NCI-H2081 (cell line): ENCODE measurements at regions not wholly inside any gene's neighbourhood (a gene's known extent, or its start where the extent isn't known, plus 50 kb on each side); places are given as distances from the start of the nearest gene placed in this dataset.

Experiments used
- DNase-seq, 2 experiments: peaks; one replicate each; lab custom pipeline; 2025; lab: John Stamatoyannopoulos, UW

DNA sequence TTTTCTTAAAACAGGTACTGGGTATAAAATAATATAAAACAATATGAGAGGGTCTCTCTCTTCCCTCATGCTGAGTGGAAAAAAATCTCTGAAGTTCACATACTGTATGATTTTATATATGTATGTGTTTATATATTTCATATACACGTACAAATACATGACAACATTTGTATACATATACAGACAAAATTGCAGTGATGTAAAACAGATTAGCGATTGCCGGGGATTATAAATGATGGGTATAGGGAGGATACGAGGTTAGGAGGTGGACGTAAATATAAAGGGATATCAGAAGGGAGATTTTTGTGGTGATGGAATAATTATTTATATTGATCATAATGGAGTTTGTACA is 194.8 kb upstream of the PRSS16 start:
- DNase-seq: no peak

GRCh38 chr6:27053738-27054137 is 193.8 kb upstream of the PRSS16 start:
- no peak for DNase-seq

DNA sequence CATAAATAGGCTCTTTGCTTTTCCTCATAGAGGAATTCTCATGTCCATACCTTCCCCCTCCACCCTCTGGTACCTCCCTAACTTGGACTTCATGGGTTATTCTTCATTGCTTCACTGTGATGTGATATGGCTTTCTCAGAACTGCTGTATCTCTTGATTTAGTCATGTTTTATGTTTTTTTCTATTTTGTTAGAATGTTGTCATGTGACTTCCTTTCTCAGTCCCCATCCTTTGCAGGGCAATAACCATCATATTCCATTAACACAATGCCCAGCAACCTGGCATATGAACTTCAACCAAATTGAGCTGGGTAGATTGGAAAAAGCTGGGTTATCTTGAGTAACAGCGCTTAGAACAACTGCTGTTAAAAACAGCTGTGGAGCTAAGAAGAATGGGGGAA is 190.9 kb upstream of the PRSS16 start:
- DNase-seq: no peak

GRCh38 chr6:27059621-27060425 is 187.7 kb upstream of the PRSS16 start:
- peak; percentile 85 to 95 for DNase-seq

GRCh38 chr6:27061235-27061993 is 186.1 kb upstream of the PRSS16 start:
- no peak for DNase-seq

- peak in 1 of 2 experiments; percentile 24 for DNase-seq
These were observed 184.7 kb upstream of the PRSS16 start for GRCh38 chr6:27062755-27063154.

GRCh38 chr6:27065183-27065582 is 182.3 kb upstream of the PRSS16 start:
- DNase-seq: no peak

DNA sequence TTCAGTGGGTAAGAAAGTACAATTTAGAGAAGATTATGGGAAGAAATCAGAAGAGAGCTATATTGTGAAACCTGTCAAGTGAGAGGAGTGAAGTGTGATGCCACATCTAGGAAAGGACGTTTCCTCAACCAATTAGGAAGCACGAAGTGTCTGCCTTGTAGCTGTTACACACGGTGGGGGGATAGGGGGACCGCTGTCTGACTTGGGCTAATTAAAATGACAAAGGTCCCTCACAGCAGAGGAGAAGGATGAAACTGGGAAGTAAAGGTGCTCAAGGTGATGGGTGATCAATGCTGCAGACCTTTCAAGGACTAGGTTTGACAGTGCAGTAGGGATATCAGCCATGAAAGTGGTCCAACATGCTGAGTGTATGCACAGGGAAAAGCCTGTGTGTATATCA is 181.1 kb upstream of the PRSS16 start:
- no peak for DNase-seq

- DNase-seq: no peak
These were observed 180.7 kb upstream of the PRSS16 start for GRCh38 chr6:27066802-27067201.

GRCh38 chr6:27073441-27073840 is 174.1 kb upstream of the PRSS16 start:
- DNase-seq: no peak

DNA sequence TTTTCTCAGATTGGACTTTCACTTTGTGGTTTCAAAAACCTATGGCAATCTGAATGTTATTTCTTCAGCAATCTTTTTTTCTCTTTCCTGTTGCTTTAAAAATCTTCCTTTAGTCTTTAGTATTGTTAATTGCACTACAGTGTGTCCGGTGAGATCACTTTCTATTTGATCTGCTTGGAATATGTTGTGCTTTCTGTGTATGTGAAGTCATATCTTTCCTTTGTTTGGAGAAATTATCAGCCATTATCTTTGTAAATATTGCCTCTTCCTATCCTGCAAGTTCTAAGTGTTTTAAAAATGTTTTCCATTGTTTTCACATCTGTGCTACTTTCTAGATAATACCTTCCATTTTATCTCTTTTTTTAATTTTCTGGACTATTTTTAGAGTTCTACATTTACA is 171.4 kb upstream of the PRSS16 start:
- peak in 1 of 2 experiments; percentile 61 for DNase-seq

- DNase-seq: peak; percentile 59 to 91
These were observed 168.7 kb upstream of the PRSS16 start for GRCh38 chr6:27078734-27079357.

DNA sequence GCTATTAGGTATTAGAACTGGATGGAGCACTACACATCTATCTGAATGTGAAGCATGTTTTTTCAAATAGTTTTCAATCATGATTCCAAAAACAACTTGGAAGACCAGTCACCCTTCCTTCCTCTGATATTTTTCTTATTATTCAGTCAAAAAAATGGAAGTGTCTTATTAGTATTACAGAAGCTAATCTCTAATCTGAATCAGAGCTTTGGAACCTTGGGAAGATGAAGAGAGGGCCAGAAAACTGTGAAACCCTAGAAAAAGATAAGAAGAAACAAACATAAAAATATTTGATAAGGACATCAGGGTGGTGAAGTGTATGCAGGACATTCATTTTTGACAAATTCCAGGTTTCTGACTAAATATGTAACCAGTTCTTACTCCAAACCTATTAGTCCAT is 166.3 kb upstream of the PRSS16 start:
- DNase-seq: no peak

- DNase-seq: peak; percentile 64 to 89
These were observed 165.6 kb upstream of the PRSS16 start for GRCh38 chr6:27081931-27082330.

- DNase-seq: no peak
These were observed 159.4 kb upstream of the PRSS16 start for GRCh38 chr6:27088068-27088467.

GRCh38 chr6:27091661-27092315 is 155.7 kb upstream of the PRSS16 start:
- no peak for DNase-seq

GRCh38 chr6:27092316-27092692 is 155.2 kb upstream of the PRSS16 start:
- no peak for DNase-seq

DNA sequence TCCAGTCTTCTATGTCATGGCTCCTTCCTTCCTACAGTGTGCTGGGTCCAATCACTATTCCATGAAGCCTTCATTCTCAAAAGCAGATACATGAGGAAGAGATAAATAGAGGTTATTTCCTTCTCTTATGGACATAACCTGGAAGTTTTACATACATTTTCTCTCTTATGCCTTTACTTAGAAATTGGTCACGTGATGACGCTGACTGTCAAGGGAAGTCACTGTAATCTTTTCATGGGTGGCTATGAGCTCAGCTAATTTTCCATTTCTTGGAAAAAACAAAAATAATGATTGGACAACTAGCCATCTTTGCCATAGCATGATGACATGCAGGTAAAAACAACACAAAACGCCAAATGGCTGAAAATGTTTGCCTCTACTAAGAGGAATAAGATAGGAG is 151.6 kb upstream of the PRSS16 start:
- DNase-seq: no peak

GRCh38 chr6:27096834-27097511 is 150.5 kb upstream of the PRSS16 start:
- no peak for DNase-seq

DNA sequence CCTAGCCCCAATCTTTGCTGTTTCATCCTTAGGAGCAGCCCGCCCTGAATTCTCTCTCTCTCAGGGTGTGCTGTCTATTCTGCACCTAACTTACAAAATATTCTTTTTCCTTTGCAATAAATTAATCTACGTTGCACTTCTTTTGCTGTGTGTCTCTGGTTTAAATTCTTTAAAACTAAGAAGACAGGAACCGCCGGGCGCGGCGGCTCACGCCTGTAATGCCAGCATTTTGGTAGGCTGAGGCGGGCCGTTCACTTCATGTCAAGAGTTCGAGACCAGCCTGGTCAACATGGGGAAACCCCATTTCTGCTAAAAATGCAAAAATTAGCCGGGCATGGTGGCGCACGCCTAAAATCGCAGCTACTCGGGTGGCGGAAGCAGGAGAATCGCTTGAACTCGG is 148.5 kb upstream of the PRSS16 start:
- no peak for DNase-seq

- no peak for DNase-seq
These were observed 146.6 kb upstream of the PRSS16 start for GRCh38 chr6:27100921-27101320.

DNA sequence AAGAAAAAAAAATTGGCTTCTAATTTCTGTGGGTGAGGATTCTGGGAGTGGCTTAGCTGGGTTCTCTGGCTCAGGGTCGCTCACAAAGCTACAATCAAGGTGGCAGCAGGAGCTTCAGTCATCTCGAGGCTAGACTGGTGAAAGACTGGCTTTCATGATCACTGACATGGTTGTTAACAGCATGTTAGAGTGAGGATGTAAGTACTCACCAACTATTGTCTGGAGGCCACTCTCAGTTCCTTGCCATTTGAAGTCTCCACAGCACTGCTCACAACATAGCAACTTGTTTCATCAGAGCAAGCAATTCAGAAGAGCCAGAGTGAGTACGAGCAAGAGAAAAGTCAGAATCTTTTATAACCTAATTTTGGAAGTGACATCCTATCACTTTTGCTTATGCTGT is 145.7 kb upstream of the PRSS16 start:
- DNase-seq: no peak
